ENCODE measurements at regions not wholly inside any gene's neighbourhood (a gene's known extent, or its start where the extent isn't known, plus 50 kb on each side); places are given as distances from the start of the nearest gene placed in this dataset.

- ChIA-PET CTCF (no interaction called here), POLR2A (ENCODE audit: unreplicated experiment) (no interaction called here)
- intact Hi-C loops (cut with micrococcal nuclease), result no loop called here
- Histone ChIP-seq H3K9ac (ENCODE audit: low read length) (no peak overlapping the region), H3K4me3 (ENCODE audit: low read length) (no peak overlapping the region), H3F3A (ENCODE audit: low read length, unreplicated experiment) (no peaks in the 10 kb centered on the region), H3K4me1 (ENCODE audit: insufficient read depth, low read length) (peaks cover 13% of the 10 kb centered on the region), H3K36me3 (ENCODE audit: low read depth, low read length) (no peaks in the 10 kb centered on the region), H2AFZ (ENCODE audit: low read length) (no peak overlapping the region), H3K9me2 (replicated peaks; ENCODE audit: low read length) (no peaks in the 10 kb centered on the region), H3K9me3 (ENCODE audit: low read length) (no peaks in the 10 kb centered on the region), H4K20me1 (ENCODE audit: low read length) (no peaks in the 10 kb centered on the region), H3K27me3 (ENCODE audit: low read length) (no peaks in the 10 kb centered on the region), H3K79me2 (ENCODE audit: low read length) (no peaks in the 10 kb centered on the region), H3K27ac (ENCODE audit: low read length) (no peak overlapping the region), H3K4me2 (ENCODE audit: low read length) (no peak overlapping the region)
- no peak for DNase-seq
- no peak for ATAC-seq
- TF ChIP-seq EZH2 (IDR thresholded peaks at IDR 0.05; ENCODE audit: low read length, unreplicated experiment) (no peak), EZH2phosphoT487 (IDR thresholded peaks at IDR 0.05; ENCODE audit: borderline replicate concordance, low read length) (no peak), CTCF (conservative IDR thresholded peaks at IDR 0.05; ENCODE audit: low read depth, low read length) (no peak)
- BruUV-seq (replicated peaks), result no TSS peak
These were observed 64.9 kb upstream of the CAMK2D start for GRCh38 chr4:113826421-113826820.

- intact Hi-C loops (cut with micrococcal nuclease), result no loop called here
- H3F3A ChIP-seq (ENCODE audit: low read length, unreplicated experiment), result no peaks in the 10 kb centered on the region
- no peak overlapping the region for H3K9ac ChIP-seq (ENCODE audit: low read length)
- ChIA-PET POLR2A (ENCODE audit: unreplicated experiment) (no interaction called here), CTCF (no interaction called here)
- H3K4me3 ChIP-seq (ENCODE audit: low read length), result no peak overlapping the region
- ATAC-seq (no peak), DNase-seq (no peak)
- H3K9me3 ChIP-seq (ENCODE audit: low read length), result no peaks in the 10 kb centered on the region
- H2AFZ ChIP-seq (ENCODE audit: low read length), result no peak overlapping the region
- BruUV-seq (replicated peaks), result no TSS peak
- no peaks in the 10 kb centered on the region for H3K27me3 ChIP-seq (ENCODE audit: low read length)
- no peaks in the 10 kb centered on the region for H3K79me2 ChIP-seq (ENCODE audit: low read length)
- TF ChIP-seq EZH2 (IDR thresholded peaks at IDR 0.05; ENCODE audit: low read length, unreplicated experiment) (no peak), EZH2phosphoT487 (IDR thresholded peaks at IDR 0.05; ENCODE audit: borderline replicate concordance, low read length) (no peak), CTCF (conservative IDR thresholded peaks at IDR 0.05; ENCODE audit: low read depth, low read length) (no peak)
- H3K9me2 ChIP-seq (replicated peaks; ENCODE audit: low read length), result no peaks in the 10 kb centered on the region
- H3K4me2 ChIP-seq (ENCODE audit: low read length), result no peak overlapping the region
- no peaks in the 10 kb centered on the region for H4K20me1 ChIP-seq (ENCODE audit: low read length)
- H3K4me1 ChIP-seq (ENCODE audit: insufficient read depth, low read length), result peaks cover 12% of the 10 kb centered on the region
- no peaks in the 10 kb centered on the region for H3K36me3 ChIP-seq (ENCODE audit: low read depth, low read length)
- no peak overlapping the region for H3K27ac ChIP-seq (ENCODE audit: low read length)
These were observed 63.7 kb upstream of the CAMK2D start for GRCh38 chr4:113825272-113825671.

GRCh38 chr4:113824396-113824795 lies 62.9 kb upstream of the CAMK2D start:
- DNase-seq (no peak), ATAC-seq (no peak)
- H4K20me1 ChIP-seq (ENCODE audit: low read length), result no peaks in the 10 kb centered on the region
- no peaks in the 10 kb centered on the region for H3K27me3 ChIP-seq (ENCODE audit: low read length)
- H3K9me2 ChIP-seq (replicated peaks; ENCODE audit: low read length), result no peaks in the 10 kb centered on the region
- TF ChIP-seq EZH2phosphoT487 (IDR thresholded peaks at IDR 0.05; ENCODE audit: borderline replicate concordance, low read length), result no peak
- TF ChIP-seq EZH2 (IDR thresholded peaks at IDR 0.05; ENCODE audit: low read length, unreplicated experiment), result no peak
- TF ChIP-seq CTCF (conservative IDR thresholded peaks at IDR 0.05; ENCODE audit: low read depth, low read length), result no peak
- intact Hi-C loops (cut with micrococcal nuclease), result no loop called here
- H3K4me2 ChIP-seq (ENCODE audit: low read length), result no peak overlapping the region
- H3K4me1 ChIP-seq (ENCODE audit: insufficient read depth, low read length), result peaks cover 11% of the 10 kb centered on the region
- ChIA-PET CTCF (no interaction called here), POLR2A (ENCODE audit: unreplicated experiment) (no interaction called here)
- no peaks in the 10 kb centered on the region for H3K36me3 ChIP-seq (ENCODE audit: low read depth, low read length)
- no peak overlapping the region for H3K4me3 ChIP-seq (ENCODE audit: low read length)
- H3K79me2 ChIP-seq (ENCODE audit: low read length), result no peaks in the 10 kb centered on the region
- H3F3A ChIP-seq (ENCODE audit: low read length, unreplicated experiment), result no peaks in the 10 kb centered on the region
- H2AFZ ChIP-seq (ENCODE audit: low read length), result no peak overlapping the region
- no peak overlapping the region for H3K27ac ChIP-seq (ENCODE audit: low read length)
- no peaks in the 10 kb centered on the region for H3K9me3 ChIP-seq (ENCODE audit: low read length)
- no peak overlapping the region for H3K9ac ChIP-seq (ENCODE audit: low read length)
- no TSS peak for BruUV-seq (replicated peaks)

All from PC-3 (cell line).